DMS153 treated with DMSO at 0.1 percent for 48 hours (cell line): ENCODE measurements at regions not wholly inside any gene's neighbourhood (a gene's known extent, or its start where the extent isn't known, plus 50 kb on each side); places are given as distances from the start of the nearest gene placed in this dataset.
"Not testable (repeated sequence)": the region's sequence is repeated elsewhere in the genome, so short reads cannot be mapped to it uniquely, and the experiment has no call there.

Experiments
- DNase-seq: peaks from one replicate; lab custom pipeline; 2025; ENCODE audit not compliant: unreplicated experiment; lab: John Stamatoyannopoulos, UW

DNA sequence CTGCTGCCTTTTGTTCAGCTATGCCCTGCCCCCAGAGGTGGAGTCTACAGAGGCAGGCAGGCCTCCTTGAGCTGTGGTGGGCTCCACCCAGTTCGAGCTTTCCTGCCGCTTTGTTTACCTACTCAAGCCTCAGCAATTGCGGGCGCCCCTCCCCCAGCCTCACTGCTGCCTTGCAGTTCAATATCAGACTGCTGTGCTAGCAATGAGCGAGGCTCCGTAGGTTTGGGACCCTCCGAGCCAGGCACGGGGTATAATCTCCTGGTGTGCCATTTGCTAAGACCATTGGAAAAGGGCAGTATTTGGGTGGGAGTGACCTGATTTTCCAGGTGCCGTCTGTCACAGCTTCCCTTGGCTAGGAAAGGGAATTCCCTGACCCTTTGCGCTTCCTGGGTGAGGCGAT lies 51.9 kb downstream of the DIPK2A start:
- not testable (repeated sequence) for DNase-seq

DNA sequence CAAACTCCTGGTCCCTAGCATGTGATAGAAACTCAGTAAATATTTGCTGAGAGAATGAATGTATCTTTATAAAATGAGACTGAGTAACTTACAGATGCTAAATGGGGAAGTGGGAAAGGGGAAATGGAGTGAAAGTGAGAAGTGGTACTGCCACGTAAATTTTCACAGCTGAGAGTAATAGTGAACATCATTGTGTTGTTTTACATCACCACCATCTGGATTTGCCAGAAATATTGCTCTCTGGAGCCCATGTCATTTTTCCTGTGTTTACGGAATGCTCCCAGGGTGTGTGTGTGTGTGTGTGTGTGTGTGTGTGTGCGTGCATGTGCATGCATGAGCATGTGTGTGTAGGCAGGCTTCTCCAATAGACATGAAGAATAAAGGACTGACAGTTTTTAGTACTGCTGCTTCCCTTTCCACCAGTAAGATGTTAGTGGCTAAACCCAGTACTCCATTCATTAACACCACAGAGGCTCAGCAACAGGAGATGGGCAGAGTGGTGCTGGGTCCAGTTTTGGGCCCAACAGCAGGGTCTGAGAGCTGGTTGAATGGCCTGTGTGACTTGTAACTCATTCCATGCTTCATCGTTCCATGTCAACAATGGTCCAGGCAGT lies 57.3 kb downstream of the DIPK2A start:
- no peak for DNase-seq

DNA sequence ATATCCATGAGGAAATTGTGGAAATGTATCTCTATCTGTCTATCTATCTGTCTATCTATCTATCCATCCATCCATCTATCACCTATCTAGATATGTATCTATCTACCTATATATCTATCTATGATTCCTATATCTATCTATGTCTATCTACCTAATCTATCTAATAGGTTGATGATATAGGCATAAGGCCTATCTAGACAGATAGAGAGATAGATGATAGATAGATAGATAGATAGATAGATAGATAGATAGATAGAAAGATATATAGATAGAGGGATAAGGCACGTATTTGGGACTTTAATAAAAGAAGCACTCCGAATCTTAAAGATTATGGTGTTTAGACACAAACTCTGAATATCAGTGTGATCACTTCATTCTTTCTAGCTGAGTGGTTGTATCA lies 58.1 kb downstream of the DIPK2A start:
- no peak for DNase-seq

DNA sequence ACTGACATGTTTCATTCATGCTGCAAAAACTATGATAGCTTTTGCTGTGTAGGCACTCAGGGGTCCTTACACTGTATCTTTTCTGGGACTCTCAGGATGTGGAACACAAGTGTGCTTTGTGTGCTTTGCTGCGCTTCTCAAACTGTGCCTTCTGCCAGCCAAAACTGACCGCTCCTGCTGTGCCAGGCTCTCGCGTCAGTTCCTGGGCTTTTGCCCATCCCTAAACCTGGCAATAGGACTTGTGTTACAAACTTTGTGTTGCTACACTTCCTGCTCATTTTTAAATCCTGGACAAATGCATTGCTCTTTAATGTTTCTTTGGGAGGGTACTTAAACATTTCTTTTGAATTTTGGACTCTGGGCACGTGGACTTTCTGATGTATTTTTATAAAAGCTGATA lies 60.3 kb downstream of the DIPK2A start:
- no peak for DNase-seq

DNA sequence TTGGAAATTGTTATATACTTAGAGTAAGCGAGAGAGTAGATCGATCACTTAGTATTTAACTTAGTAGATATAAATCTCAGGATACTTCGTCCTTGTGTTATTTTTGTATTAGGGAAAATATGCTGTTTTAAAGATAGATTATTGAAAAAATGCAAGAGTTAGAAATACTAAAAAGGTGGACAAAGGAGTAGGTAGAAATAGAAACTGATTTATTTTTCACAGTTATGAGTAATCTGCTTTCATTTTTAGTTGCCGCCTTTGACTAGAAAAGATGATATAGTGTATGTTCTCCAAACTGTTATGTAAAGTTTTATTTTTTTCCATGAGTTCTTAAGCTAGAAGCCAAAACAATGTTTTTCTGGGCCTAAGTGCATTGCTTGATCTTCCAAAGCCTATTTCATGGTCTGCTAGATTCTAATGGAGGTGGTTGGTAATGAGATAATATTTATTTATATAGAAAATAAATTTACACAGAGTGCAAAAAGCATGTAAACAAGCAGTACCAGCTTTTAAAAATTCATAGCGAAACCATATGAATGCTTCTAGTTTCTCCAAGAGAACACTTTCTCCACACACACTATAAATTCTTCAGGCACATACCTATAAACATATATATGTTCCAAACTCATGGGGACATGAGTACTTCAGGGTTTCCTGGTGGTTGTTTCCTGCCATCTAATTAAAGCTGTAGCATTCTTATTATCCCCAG lies 61.1 kb downstream of the DIPK2A start:
- DNase-seq: no peak

DNA sequence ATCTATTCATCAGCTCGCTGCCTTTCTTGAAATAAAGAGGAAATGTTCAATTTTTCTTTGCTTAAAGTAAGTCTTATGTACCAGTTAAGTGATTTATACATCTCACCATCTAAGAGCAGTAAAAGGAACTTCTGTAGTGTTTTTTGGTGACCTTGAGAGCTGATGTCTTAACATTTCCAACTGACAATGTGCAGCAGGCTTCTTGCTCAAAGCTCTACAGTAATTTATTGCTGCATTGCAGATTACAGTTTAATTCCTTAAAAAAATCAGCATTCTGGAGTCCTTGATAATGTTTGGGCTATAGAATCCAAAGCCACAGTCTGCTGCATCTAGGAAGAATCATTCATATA lies 61.6 kb downstream of the DIPK2A start:
- DNase-seq: no peak

DNA sequence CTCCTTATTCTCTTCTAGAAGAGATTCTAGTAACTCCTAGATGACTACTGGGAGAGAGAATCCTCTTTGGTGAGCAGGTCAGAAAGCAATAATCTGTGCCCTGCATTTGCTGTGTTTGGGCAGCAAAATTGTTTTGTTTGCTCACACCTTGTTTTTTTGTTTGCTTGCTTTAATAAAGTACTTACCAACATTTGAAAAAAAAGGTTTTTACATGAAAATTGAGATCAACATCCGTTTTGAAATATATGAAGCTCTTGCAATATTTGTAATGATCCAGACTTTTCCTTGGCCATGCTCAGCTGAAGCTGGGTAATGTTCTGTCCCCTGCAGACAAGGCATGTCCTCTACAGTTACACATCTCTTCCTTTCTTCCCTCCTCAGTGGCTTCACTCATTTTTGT lies 62.2 kb downstream of the DIPK2A start:
- no peak for DNase-seq

DNA sequence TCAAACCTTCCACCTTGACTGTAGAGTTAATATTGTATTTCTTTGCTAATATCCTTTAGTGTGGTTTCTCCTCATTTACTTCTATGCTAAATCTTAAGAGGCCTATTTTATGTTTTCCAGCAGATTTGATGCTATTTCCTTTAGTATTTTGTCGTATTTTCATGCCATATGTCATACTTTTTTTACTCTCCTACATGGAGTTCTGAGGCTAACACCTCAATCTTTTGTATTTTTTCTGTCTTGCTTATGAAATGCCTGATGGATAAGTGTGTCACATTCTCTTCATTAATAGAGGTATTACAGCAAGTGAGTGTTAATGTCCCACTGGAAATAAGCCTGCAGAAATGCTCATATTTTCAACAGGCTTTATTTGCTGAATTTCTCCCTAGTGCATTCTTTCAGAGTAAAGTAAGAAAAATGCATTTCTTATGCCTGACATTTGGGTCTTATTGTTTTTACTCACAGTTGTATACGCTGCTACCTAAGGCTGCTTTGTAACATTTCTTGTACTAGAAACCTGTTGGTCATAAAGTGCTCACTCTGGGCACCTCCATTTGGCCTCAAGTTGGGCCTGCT lies 63.2 kb downstream of the DIPK2A start:
- no peak for DNase-seq

DNA sequence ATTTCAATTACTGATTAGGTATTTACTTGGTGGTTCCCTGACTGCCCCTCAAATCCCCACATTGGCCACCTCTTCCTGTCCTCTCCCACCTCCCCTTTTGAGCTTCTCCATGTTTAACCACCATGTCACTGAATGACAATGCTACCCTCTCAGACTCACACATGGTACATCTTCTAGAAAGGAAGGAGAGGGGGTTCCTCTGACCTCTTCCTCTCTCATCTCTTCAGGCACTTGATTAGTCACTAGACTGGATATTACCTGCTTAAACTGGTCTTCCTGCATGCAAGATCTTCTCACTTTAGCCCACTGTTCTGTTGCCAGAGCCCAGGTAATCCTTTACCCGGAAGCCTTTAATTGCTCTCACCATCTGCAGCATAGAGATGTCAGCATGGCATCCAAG lies 64.9 kb downstream of the DIPK2A start:
- no peak for DNase-seq

DNA sequence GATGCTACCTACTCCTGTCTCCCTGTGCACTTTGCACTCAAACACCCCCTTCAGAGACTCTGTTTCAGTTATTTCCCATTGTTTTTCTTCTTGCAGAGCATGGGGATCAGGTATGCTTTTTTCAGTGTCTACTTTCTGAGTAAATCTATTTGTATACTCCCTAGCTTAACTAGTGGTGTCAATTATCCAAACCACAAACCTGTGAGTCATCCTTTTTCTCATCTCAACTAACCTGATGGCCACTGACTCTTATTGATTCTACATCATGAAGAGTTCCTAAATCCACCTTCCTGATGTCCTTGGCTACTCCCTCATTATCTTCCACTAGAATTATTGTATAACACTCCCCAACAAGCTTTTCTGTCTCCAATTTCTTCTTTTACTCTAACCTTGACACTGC lies 68.0 kb downstream of the DIPK2A start:
- no peak for DNase-seq

DNA sequence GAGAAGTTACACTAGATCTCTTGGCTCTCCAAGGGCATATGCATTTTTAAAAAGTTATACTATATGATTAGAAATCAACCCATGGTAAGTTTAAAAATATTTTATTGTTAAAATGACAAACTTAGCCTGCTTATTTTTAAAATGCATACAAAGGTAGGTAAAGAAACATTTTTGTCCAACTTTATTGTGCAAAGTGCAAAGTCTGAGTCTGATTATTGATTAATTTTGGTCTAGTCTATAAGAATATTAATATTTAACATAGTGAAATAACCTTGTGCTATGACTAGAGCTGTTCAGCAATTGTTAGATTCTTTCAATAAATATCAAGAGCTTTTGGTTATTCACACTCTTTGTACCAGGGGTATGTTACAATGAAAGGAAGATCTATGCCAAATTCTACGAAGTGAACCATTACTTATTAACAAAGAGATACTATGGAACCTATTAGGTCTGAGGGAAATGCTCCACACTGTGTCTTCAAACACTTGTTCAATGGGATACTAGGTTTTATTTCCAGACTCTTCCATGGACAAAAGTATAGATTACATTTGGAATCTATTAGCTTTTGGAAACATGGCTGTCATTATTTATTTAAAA lies 70.4 kb downstream of the DIPK2A start:
- no peak for DNase-seq

DNA sequence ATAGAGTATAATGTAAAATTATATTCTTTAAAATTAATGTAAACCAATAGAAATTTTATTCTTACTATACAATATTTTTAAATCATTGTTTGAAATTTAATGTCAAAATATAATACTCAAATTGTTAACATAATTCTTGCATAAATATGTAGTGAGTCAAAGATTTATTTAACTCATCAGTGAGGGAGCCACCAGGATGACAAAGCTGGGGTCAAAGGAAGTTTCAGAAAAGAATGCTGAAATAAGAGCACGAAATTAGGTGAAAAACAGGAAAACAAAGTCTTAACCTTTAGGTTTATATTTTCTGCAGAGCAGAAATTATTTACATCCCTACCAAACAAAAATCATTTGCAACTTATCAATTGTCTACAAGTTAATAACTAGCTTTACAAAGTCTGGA lies 74.1 kb downstream of the DIPK2A start:
- no peak for DNase-seq

DNA sequence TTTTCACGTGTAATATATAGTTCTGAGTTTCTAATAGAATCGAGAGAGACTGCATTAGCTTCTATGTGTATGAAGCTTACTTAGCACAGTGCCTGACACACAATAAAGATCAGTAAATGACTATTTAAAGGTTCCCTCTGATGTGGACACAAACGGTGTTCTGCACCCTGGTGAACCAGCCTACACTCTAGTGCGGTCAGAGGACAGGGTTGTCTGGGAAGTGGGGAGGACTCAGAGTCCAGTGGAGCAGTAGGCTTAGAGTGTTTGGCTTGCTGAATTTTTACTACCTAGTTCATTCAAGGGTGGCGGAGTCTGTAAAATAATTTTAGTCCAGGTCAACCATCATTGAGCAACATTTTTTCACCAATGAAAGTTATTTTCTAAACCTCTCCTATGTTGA lies 77.8 kb downstream of the DIPK2A start:
- DNase-seq: no peak

DNA sequence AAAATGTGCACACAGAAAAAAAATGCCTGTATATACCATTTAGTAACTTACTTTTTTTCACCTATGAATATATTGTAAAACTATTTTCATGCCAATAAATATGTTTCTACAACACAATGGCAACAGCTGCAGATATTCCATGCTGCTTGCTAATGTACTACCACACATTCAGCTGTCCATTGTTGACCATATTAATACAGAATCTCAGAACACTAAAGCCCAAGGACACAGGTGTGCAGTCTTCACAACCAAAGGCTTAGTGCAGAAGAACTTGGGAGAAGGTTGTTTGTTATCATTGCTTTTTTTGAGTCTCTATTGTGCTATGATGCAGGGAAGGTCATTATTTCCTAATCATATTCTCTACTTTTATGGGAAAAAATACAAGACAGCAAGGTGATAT lies 79.6 kb downstream of the DIPK2A start:
- no peak for DNase-seq

DNA sequence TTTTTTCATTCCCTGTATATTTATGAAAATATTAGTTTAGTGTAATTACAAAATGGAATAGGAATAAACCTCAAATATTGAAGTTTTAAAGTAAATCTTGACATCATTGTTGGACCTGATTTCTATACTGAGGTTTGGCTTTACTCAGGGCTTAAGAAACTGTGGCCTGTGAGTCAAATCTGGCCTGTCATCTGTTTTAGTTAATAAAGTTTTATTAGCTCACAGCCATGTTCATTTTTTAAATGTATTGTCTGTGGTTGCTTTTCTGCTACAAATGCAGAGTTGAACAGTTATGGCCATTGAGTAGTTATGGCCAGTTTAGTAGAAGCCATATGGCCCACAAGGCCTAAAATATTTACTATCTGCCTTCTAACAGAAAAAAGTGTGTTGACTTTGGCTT lies 80.7 kb downstream of the DIPK2A start:
- DNase-seq: no peak

DNA sequence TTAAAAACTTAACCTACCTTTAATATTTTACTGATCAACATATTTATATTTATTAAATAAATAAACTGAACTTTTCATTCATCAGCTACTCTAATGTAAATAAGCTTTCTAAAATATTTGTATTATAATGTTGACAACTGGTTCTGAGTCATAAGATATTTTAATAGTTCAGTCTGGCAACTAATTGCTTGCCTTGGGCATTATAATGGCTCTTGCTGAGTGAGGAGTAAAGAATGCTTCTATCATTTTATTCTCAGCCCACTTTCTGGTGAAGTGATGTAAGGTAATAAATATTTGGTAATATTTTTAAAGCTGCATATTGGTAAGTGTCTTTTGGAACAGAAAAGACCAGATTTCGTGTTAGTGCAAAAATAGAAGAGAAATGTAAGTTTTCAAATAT lies 81.5 kb downstream of the DIPK2A start:
- DNase-seq: no peak

DNA sequence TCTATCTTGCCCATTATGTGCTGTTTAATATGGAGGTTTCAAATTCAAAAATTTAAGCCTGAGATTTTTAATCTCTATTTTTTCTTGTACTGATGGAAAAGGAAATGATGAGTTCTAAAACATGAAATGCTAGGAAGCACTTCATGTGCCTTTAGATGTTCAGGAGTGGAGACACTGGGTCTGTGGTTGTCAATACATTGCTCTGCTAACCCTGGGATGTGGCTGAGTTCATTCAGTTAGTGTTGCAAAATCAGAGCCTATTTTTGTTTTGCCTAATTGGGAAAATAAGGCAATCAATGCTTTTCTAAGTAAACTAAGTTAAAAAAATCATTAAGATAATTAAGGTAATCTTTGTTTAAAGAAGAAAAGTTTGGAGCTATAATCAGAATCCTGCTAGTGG lies 83.1 kb downstream of the DIPK2A start:
- no peak for DNase-seq

DNA sequence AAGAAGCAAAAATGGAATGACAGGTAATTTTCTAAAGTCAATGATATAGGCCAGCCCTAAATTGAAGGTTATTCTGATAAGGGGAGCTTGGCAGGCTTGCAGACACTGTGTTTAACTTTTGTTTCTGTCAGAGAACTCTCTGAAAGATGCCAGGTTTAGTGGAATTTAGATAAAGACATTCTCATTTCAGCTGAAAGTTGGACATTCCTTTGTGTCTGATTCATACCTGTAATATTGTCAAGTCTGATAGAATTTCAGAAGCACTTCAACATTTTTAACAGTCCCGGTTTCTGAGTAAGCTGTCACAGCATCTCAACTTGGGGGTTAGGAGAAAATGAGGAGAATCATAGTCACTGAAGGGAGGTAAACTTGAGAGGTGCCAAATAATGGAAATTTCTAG lies 84.0 kb downstream of the DIPK2A start:
- DNase-seq: no peak

DNA sequence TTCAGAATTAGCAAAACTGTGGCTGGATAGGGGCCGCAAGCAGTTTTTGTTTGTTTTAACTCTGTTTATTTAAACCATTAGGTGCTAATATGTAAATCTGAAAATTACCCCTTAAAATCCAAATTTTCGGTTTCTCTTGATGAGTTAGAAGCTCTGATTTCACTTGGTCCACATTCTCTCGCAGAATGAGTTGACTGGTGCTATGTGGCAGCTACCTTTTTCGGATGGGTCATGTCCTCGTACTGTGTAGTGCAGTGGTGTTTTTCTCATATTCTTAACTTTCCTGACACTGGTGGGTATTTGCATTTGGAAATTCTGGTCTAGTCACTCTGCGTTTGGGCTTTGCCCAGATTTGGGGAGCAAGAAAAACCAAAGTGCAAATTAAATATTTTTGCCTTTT lies 87.1 kb downstream of the DIPK2A start:
- DNase-seq: no peak

DNA sequence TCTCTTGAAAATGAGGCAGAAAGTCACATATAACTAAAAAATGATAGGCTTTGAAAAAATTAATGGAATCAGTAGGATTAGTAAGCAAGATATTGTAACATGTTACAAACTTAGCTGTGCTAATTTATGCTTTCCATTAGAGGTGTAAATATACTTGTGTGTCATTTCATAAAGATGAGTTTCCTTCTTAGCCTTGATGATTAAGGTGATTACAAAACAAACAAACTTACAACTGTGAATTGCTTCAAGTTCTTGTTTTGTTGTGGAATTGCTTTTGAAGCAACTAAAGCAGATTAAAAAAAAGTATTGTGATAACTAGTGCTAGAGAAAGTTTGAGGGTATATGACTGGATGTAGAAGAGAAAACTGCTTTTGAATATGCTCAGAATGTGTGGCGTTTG lies 87.9 kb downstream of the DIPK2A start:
- no peak for DNase-seq

DNA sequence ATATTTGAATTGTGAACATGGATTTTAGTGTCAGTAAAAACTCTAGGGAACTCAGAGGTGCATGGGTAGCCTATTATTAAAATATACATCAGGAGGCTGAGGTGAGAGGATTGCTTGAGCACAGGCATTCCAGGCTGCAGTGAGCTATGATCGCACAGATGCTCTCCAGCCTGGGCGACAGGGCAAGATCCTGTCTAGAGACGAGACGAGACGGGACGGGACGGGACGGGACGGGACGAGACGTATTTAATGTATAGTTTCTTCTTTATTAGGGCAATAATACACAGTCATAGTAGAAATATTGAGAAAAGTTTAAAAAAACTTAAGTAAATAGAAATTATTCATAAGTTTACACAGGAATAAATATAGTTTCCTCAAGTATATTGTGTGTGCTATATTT lies 89.3 kb downstream of the DIPK2A start:
- no peak for DNase-seq

DNA sequence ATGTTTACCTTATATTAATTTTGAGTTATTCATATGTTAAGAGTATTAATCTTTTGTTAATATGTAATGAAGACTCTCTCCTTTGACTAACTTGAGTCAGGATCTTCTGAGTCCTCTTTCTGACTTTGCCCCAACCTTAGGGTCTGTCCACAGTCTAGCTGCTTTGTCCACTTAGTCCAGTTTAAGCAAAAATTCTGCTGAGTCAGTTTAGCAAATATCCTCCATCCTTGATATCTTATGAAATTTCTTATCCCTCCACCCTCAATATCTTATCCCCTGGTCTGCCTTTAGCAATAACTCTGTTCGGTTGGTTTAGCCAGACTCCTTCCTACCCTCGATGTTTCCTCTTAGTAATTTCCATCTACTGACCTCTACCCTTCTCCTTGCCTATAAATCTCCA lies 91.7 kb downstream of the DIPK2A start:
- no peak for DNase-seq

DNA sequence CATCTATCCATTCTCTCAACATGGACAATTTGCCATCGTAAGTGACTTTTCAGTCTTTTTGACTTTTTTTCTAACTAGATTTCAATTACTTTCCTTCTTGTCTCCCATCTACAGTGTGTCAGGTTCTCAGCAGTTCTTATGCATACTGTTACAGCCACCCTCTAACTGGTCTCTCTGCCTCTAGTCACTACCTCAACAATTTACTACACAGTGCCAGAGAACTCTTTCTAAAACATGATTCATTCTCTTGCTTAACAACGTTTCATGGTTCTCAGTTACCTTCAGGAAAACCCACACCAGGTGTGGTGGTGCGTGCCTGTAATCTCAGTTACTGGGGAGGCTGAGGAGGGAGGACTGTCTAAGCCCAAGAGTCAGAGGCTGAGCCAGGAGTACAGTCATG lies 95.4 kb downstream of the DIPK2A start:
- no peak for DNase-seq
